K562 (cell line): ENCODE measurements at regions not wholly inside any gene's neighbourhood (a gene's known extent, or its start where the extent isn't known, plus 50 kb on each side); places are given as distances from the start of the nearest gene placed in this dataset.
A peak's percentile ranks its signal among the peaks of the same experiment; 100 is the strongest.

Experiments
- ATAC-seq: fragments of 200-7000 bp; cut with Tn5 transposase; 3 replicates; pipeline ENCODE4 v1.9.1; 2020; ENCODE audit warnings: moderate library complexity
- BruUV-seq: library from RNA; stranded (reverse); fragments of 400-500 nt; replicated peaks from 2 replicates; lab custom pipeline; 2021; lab: Mats Ljungman, UMichigan
- CTCF ChIA-PET: fragments of 300-600 bp; formaldehyde crosslinking; extraction: SDS; loops from one replicate; lab custom pipeline; 2021; ENCODE audit warnings: low intra/inter-chr PET ratio; lab: Yijun Ruan, JAX
- POLR2A ChIA-PET: fragments of 300-600, 350-650 bp; sonication (Branson Sonifier 250); formaldehyde crosslinking; extraction: SDS; loops from one replicate; lab custom pipeline; 2021; ENCODE audit warnings: antibody characterized with exemption, inconsistent platforms; lab: Yijun Ruan, JAX
- DNase-seq, 4 experiments: peaks; one replicate each; pipeline versions ENCODE4 v3.0.0 to v3.0.0-alpha.2; 2011 to 2018; ENCODE audit warnings: low spot score in 3 of 4, mixed read lengths in 3 of 4; ENCODE audit errors: extremely low read depth in 1 of 4
- FAIRE-seq: peaks from 2 replicates; lab custom pipeline; 2011; peaks lifted over from hg19 to GRCh38; lab: Jason Lieb, UNC
- H2AFZ ChIP-seq: 2 replicates; pipeline ENCODE4 v1.6.0; 2011; ENCODE audit warnings: low read depth, low read length, control low read depth, inconsistent platforms
- H3K27ac ChIP-seq: fragments of 200-600 bp; 3 replicates; pipeline ENCODE4 v1.8.0; 2011; ENCODE audit warnings: low read depth, mild to moderate bottlenecking, control low read depth, inconsistent platforms, low read length, moderate library complexity, mixed read lengths; ENCODE audit errors: extremely low read depth
- H3K27me3 ChIP-seq, 2 experiments: fragments of 300-600 bp in 1 of 2; 2 replicates in 1 of 2; 3 replicates in 1 of 2; pipeline versions ENCODE4 v1.6.0 to v1.8.0; 2011; ENCODE audit warnings: inconsistent platforms in 2 of 2, low read length in 2 of 2, mild to moderate bottlenecking in 1 of 2, mixed read lengths in 1 of 2, moderate library complexity in 1 of 2; ENCODE audit not compliant: control insufficient read depth in 2 of 2, insufficient read depth in 2 of 2
- H3K36me3 ChIP-seq: fragments of 300-600 bp; 3 replicates; pipeline ENCODE4 v1.8.0; 2011; ENCODE audit warnings: mild to moderate bottlenecking, low read length, inconsistent platforms; ENCODE audit not compliant: control insufficient read depth, insufficient read depth
- H3K4me1 ChIP-seq, 2 experiments: fragments of 200-600 bp in 1 of 2; replicated peaks in 1 of 2; 2 replicates in 1 of 2; 3 replicates in 1 of 2; pipeline versions ENCODE4 v1.5.1 to v1.8.0; 2011; ENCODE audit warnings: inconsistent platforms in 2 of 2, low read length in 2 of 2, mild to moderate bottlenecking in 1 of 2, mixed read lengths in 1 of 2, moderate library complexity in 1 of 2; ENCODE audit not compliant: control insufficient read depth in 2 of 2, insufficient read depth in 2 of 2
- H3K4me2 ChIP-seq: 2 replicates; pipeline ENCODE4 v1.6.1; 2011; ENCODE audit warnings: low read length, control low read depth, inconsistent platforms, mixed read lengths; ENCODE audit not compliant: insufficient read depth
- H3K4me3 ChIP-seq: fragments of 200-600 bp; sonication (generic), shearing (Covaris generic); 2 replicates; pipeline ENCODE4 v1.5.1; 2016; ENCODE audit warnings: control low read depth, inconsistent platforms
- H3K79me2 ChIP-seq: fragments of 200-600 bp; 3 replicates; pipeline ENCODE4 v1.8.0; 2011; ENCODE audit warnings: low read length, inconsistent platforms; ENCODE audit not compliant: control insufficient read depth, insufficient read depth
- H3K9ac ChIP-seq, 2 experiments: 2 replicates each; pipeline versions ENCODE4 v1.6.0 to v1.6.1; 2011; ENCODE audit warnings: low read depth in 2 of 2, low read length in 2 of 2, control low read depth in 1 of 2, inconsistent platforms in 1 of 2, mild to moderate bottlenecking in 1 of 2, mixed read lengths in 1 of 2; ENCODE audit not compliant: insufficient read depth in 1 of 2
- H3K9me1 ChIP-seq: one replicate; pipeline ENCODE4 v1.6.0; 2011; ENCODE audit warnings: inconsistent platforms, mild to moderate bottlenecking, low read length, moderate library complexity; ENCODE audit not compliant: control insufficient read depth, insufficient read depth
- H3K9me3 ChIP-seq: replicated peaks from 2 replicates; pipeline ENCODE4 v1.5.1; 2011; ENCODE audit warnings: low read depth, low read length, inconsistent platforms; ENCODE audit not compliant: control insufficient read depth, insufficient read depth
- H4K20me1 ChIP-seq: replicated peaks from 2 replicates; pipeline ENCODE4 v1.6.1; 2011; ENCODE audit warnings: low read length, inconsistent platforms, mixed read lengths; ENCODE audit not compliant: control insufficient read depth, insufficient read depth
- DNMT1 ChIP-seq: fragments of 450-650 bp; IDR thresholded peaks from 2 replicates; pipeline ENCODE4 v1.6.1; 2016; ENCODE audit warnings: antibody characterized with exemption, mild to moderate bottlenecking
- ESRRA ChIP-seq: fragments of 450-650 bp; IDR thresholded peaks from 2 replicates; pipeline ENCODE4 v1.6.1; 2014; ENCODE audit warnings: low read depth, mild to moderate bottlenecking, moderate library complexity, borderline replicate concordance
- HDAC2 ChIP-seq: fragments of 450-650 bp; IDR thresholded peaks from 2 replicates; pipeline ENCODE4 v1.6.1; 2016; ENCODE audit warnings: mild to moderate bottlenecking
- RBM25 ChIP-seq: fragments of 200-400 bp; formaldehyde crosslinking; IDR thresholded peaks from 2 replicates; pipeline ENCODE4 v1.6.1; 2018; ENCODE audit warnings: low read length, low read depth, moderate library complexity; ENCODE audit not compliant: severe bottlenecking
- ZC3H4 ChIP-seq: sonication (generic); formaldehyde crosslinking; IDR thresholded peaks from 2 replicates; pipeline ENCODE4 v1.9.0; 2021; ENCODE audit warnings: missing genetic modification reagents, borderline replicate concordance
- ZNF57 ChIP-seq: fragments of 450-650 bp; formaldehyde crosslinking; IDR thresholded peaks from 2 replicates; pipeline ENCODE4 v1.4.0; 2020; ENCODE audit warnings: mild to moderate bottlenecking, moderate library complexity
- WGBS: fragments of 100-300 bp; shearing (Covaris generic); methylation state at CpG from one replicate; pipeline ENCODE4 v1.1.6; 2016; ENCODE audit warnings: low coverage, mixed read lengths; ENCODE audit not compliant: insufficient coverage; ENCODE audit errors: missing lambda C conversion rate; 5-methylcytosine and 5-hydroxymethylcytosine counted together
- in situ Hi-C: fragments of 300-500 bp; cut with MboI; formaldehyde crosslinking; loops from 4 replicates; pipeline ENCODE4 v1.15.0; 2018; ENCODE audit warnings: inconsistent platforms, mixed read lengths
- intact Hi-C: fragments of 100-400 bp; cut with micrococcal nuclease; formaldehyde crosslinking; loops from 2 replicates; pipeline ENCODE4 v1.14.2; 2022

- WGBS: 4% methylated on average over 8 of the region's 8 CpGs
Measured at GRCh38 chr14:99077076-99077843, 194.7 kb downstream of the BCL11B start.

DNA sequence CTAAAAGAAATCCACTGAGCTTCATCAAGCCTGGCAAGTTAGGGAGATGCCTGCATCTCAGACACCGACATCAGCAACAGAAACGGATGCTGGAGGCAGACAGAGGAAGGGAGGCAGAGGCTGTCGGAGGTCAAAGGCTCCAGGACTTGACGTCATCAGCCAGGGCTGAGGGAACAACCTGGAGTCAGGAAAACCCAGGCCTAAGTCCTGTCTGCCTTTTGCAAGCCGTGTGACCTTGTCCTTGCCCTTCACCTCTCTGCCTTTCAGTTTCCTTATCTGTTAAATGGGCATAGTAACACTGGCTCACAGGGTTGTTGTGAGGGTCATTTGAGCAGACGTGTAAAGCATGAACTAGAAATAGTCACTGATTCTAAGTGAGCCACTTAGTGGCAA, 194.2 kb downstream of the BCL11B start:
- no peaks in the 10 kb centered on the region for H3K36me3 ChIP-seq
- intact Hi-C loops: no loop called here
- in situ Hi-C loops: no loop called here
- CTCF ChIA-PET: no interaction called here
- BruUV-seq: no TSS peak
- POLR2A ChIA-PET: interaction anchor here (0.7 kb wide), 1 partner anchor 11 kb away, joined by 3 read pairs; no protein-coding TSS in a partner anchor
- H3K79me2 ChIP-seq: no peaks in the 10 kb centered on the region
- H3K27me3 ChIP-seq: no peaks in the 10 kb centered on the region
- TF ChIP-seq ZC3H4 (CRISPR knock-in tag) (no peak), RBM25 (peak; percentile 12), ESRRA (peak; percentile 64; the same call in 1 of the 2 replicates)
- H3K9me3 ChIP-seq: no peaks in the 10 kb centered on the region
- no peaks in the 10 kb centered on the region for H3K4me1 ChIP-seq
- FAIRE-seq (no peak), DNase-seq (no peak), ATAC-seq (no peak)
- H3K27ac ChIP-seq: no peak overlapping the region
- 2% methylated on average over 6 of the region's 6 CpGs for WGBS
- H3K9me1 ChIP-seq: no peaks in the 10 kb centered on the region
- no peak overlapping the region for H3K4me2 ChIP-seq
- no peak overlapping the region for H3K4me3 ChIP-seq
- no peak overlapping the region for H2AFZ ChIP-seq
- H3K9ac ChIP-seq: no peak overlapping the region
- H4K20me1 ChIP-seq: no peaks in the 10 kb centered on the region

More at GRCh38 chr14:99077076-99077843, 194.7 kb downstream of the BCL11B start:
- FAIRE-seq: no peak
- Histone ChIP-seq H3K9ac (no peak overlapping the region), H3K36me3 (no peaks in the 10 kb centered on the region), H3K4me1 (no peaks in the 10 kb centered on the region), H3K79me2 (no peaks in the 10 kb centered on the region), H3K4me3 (no peak overlapping the region), H4K20me1 (no peaks in the 10 kb centered on the region), H2AFZ (no peak overlapping the region), H3K9me3 (no peaks in the 10 kb centered on the region), H3K9me1 (no peaks in the 10 kb centered on the region), H3K4me2 (no peak overlapping the region), H3K27ac (no peak overlapping the region), H3K27me3 (no peaks in the 10 kb centered on the region)
- intact Hi-C loops (no loop called here), in situ Hi-C loops (no loop called here)
- ATAC-seq: no peak
- ChIA-PET CTCF (no interaction called here), POLR2A (interaction anchor here (0.7 kb wide), 1 partner anchor 11 kb away, joined by 3 read pairs; no protein-coding TSS in a partner anchor)
- BruUV-seq: no TSS peak
- TF ChIP-seq HDAC2: no peak
- no peak for TF ChIP-seq ZNF57 (CRISPR knock-in tag)
- TF ChIP-seq DNMT1: no peak
- no peak for DNase-seq
